Endothelial cell (in vitro differentiated cells): ENCODE measurements at regions not wholly inside any gene's neighbourhood (a gene's known extent, or its start where the extent isn't known, plus 50 kb on each side); places are given as distances from the start of the nearest gene placed in this dataset.

Source experiments
- DNase-seq: peaks from one replicate; pipeline ENCODE4 v3.0.0; 2021; ENCODE audit warnings: low spot score
- H3K27ac Mint-ChIP-seq: one replicate; pipeline ENCODE4 v1.8.0; 2021; ENCODE audit warnings: mixed read lengths, inconsistent platforms; ENCODE audit not compliant: unreplicated experiment
- H3K27me3 Mint-ChIP-seq: one replicate; pipeline ENCODE4 v1.8.0; 2021; ENCODE audit warnings: mild to moderate bottlenecking, moderate library complexity, mixed read lengths, inconsistent platforms; ENCODE audit not compliant: unreplicated experiment
- H3K36me3 Mint-ChIP-seq: one replicate; pipeline ENCODE4 v1.8.0; 2021; ENCODE audit warnings: mild to moderate bottlenecking, low read depth, mixed read lengths, inconsistent platforms; ENCODE audit not compliant: unreplicated experiment
- H3K4me1 Mint-ChIP-seq: one replicate; pipeline ENCODE4 v1.8.0; 2021; ENCODE audit warnings: mild to moderate bottlenecking, mixed read lengths, inconsistent platforms; ENCODE audit not compliant: unreplicated experiment
- H3K4me3 Mint-ChIP-seq: one replicate; pipeline ENCODE4 v1.8.0; 2021; ENCODE audit warnings: mild to moderate bottlenecking, mixed read lengths, inconsistent platforms; ENCODE audit not compliant: unreplicated experiment
- H3K9me3 Mint-ChIP-seq: one replicate; pipeline ENCODE4 v1.8.0; 2021; ENCODE audit warnings: mixed read lengths, inconsistent platforms; ENCODE audit not compliant: unreplicated experiment
- CTCF ChIP-seq: fragments of 200-600 bp; sonication (generic); IDR thresholded peaks from one replicate; pipeline ENCODE4 v1.5.0; 2021; ENCODE audit warnings: antibody characterized with exemption; ENCODE audit not compliant: unreplicated experiment

- no peak for DNase-seq
- H3K27ac Mint-ChIP-seq = no peak overlapping the region
- H3K9me3 Mint-ChIP-seq = peaks cover 5% of the 10 kb centered on the region
- H3K36me3 Mint-ChIP-seq = peaks cover 22% of the 10 kb centered on the region
- H3K27me3 Mint-ChIP-seq = peaks cover 8% of the 10 kb centered on the region
- H3K4me1 Mint-ChIP-seq = peaks cover 32% of the 10 kb centered on the region
- H3K4me3 Mint-ChIP-seq = no peak overlapping the region
- TF ChIP-seq CTCF = no peak
Measured at GRCh38 chr20:58077282-58077681, 151.2 kb downstream of the ANKRD60 start.

- Mint-ChIP-seq H3K4me3 (no peak overlapping the region), H3K27me3 (peaks cover 10% of the 10 kb centered on the region), H3K9me3 (peaks cover 5% of the 10 kb centered on the region), H3K36me3 (peaks cover 25% of the 10 kb centered on the region), H3K27ac (no peak overlapping the region), H3K4me1 (peaks cover 38% of the 10 kb centered on the region)
- no peak for DNase-seq
- TF ChIP-seq CTCF = no peak
Measured at GRCh38 chr20:58076405-58076804, 152.0 kb downstream of the ANKRD60 start.

- H3K4me1 Mint-ChIP-seq = peaks cover 42% of the 10 kb centered on the region
- peaks cover 26% of the 10 kb centered on the region for H3K36me3 Mint-ChIP-seq
- H3K27ac Mint-ChIP-seq = peak overlapping the region; percentile 84
- TF ChIP-seq CTCF = no peak
- no peak for DNase-seq
- H3K27me3 Mint-ChIP-seq = peaks cover 13% of the 10 kb centered on the region
- H3K4me3 Mint-ChIP-seq = no peak overlapping the region
- H3K9me3 Mint-ChIP-seq = peaks cover 5% of the 10 kb centered on the region
Measured at GRCh38 chr20:58075586-58076345, 152.7 kb downstream of the ANKRD60 start.

GRCh38 chr20:58073945-58074856 lies 154.3 kb downstream of the ANKRD60 start:
- TF ChIP-seq CTCF = no peak
- peaks cover 5% of the 10 kb centered on the region for H3K9me3 Mint-ChIP-seq
- H3K27ac Mint-ChIP-seq = peak overlapping the region; percentile 84

More at GRCh38 chr20:58073945-58074856, 154.3 kb downstream of the ANKRD60 start:
- Mint-ChIP-seq H3K4me3 (peak overlapping the region; percentile 9), H3K27me3 (peaks cover 13% of the 10 kb centered on the region), H3K4me1 (peaks cover 42% of the 10 kb centered on the region), H3K36me3 (peaks cover 22% of the 10 kb centered on the region)
- no peak for DNase-seq
